Inflammatory macrophage treated with lipopolysaccharide for 4 hours (primary cell): ENCODE measurements at regions not wholly inside any gene's neighbourhood (a gene's known extent, or its start where the extent isn't known, plus 50 kb on each side); places are given as distances from the start of the nearest gene placed in this dataset.
"Not testable (repeated sequence)": the region's sequence is repeated elsewhere in the genome, so short reads cannot be mapped to it uniquely, and the experiment has no call there.

Experiments
- DNase-seq: peaks from one replicate; pipeline ENCODE4 v3.0.0-alpha.2; 2020

DNA sequence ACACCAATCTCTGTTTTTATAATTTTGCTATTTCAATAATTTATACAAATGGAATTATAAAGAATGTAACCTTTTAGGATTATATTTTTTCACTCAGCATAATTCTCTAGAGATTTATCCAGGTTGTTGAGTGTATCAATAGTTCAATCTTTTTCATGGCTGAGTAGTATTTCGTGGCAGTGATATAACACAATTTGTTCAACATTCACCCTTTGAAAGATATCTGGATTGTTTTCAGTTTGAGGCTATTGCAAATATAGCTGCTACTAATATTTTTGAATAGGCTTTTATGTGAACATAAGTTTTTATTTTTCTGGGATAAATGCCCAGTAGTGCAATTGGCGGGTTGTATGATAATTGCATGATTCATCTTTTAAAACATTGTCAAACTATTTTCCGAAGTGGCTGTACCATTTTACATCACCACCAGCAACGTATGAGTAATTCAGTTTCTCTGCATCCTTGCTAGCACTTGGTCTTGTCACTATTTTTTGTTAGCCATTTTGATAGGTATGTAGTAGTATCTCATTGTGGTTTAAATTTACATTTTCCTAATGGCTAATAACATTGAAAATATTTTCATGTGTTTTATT, 55.6 kb upstream of the ABCD3 start:
- DNase-seq: no peak

GRCh38 chr1:94358630-94359599, 59.3 kb upstream of the ABCD3 start:
- no peak for DNase-seq

- no peak for DNase-seq
These were observed 60.5 kb upstream of the ABCD3 start for GRCh38 chr1:94357661-94358060.

GRCh38 chr1:94355485-94355980, 62.7 kb upstream of the ABCD3 start:
- DNase-seq: no peak

DNA sequence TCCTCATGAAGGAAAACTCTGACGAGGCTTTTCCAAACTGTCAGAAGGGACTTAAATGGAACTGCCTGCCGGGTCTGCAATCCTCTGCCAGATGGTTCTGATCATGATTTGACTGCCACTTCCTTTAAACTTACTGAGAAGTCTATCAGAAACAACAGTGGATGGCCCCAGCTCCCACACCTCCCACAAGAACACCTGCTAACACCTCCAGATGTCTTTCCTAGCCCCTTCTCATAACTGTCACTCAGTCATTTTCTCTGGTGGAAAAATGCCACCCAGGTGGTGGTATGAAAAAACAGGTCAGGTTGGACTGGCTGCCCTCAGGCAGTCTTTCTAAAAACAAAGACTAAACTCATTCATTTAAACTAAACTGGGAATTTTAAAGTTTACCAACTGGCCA, 66.7 kb upstream of the ABCD3 start:
- DNase-seq: no peak

- no peak for DNase-seq
These were observed 67.8 kb upstream of the ABCD3 start for GRCh38 chr1:94350350-94350924.

DNA sequence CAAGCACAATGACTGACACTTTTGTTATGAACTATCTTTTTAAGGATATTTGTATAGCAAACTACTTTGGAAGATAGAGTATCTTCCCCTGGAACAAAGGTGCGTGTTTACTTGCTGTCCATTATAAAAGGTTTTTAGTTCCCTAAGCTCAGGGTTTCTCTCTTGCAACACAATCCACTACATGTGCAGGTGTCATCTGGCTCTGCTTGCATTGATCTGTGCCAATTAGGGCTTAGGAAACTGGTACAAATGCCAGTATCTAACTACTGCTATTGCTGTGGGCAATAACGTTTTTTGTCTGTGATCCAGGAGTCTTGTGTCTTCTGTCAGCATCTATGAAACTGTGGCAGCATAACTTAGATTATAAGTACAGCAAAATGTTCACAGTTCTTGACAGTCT, 68.3 kb upstream of the ABCD3 start:
- no peak for DNase-seq

GRCh38 chr1:94348386-94348785, 69.8 kb upstream of the ABCD3 start:
- DNase-seq: not testable (repeated sequence)

DNA sequence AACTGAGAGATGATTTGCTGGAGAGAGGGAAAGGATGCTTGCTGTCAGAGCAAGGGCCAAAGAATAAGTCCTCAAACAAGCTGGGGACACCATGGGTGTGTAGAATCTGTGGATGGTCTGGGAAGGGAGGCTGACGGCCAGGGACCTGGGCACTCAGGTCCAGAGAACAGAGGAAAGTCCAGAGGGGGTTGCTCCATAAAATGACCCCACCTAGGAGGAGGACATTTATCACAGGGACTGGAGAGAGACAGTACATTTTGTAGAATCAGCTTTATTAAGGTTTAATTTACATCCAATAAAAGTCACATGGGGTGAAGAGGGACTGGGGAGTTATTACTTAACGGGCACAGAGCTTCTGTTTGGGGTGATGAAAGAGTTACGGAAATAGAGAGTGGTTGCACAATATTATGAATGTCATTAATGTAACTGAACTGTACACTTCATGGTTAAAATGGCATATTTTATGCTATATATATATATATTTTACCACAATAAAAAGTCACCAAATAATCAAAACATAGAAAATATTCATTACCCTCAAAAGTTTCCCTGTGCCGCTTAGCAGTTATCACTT, 73.0 kb upstream of the ABCD3 start:
- DNase-seq: peak; percentile 72

DNA sequence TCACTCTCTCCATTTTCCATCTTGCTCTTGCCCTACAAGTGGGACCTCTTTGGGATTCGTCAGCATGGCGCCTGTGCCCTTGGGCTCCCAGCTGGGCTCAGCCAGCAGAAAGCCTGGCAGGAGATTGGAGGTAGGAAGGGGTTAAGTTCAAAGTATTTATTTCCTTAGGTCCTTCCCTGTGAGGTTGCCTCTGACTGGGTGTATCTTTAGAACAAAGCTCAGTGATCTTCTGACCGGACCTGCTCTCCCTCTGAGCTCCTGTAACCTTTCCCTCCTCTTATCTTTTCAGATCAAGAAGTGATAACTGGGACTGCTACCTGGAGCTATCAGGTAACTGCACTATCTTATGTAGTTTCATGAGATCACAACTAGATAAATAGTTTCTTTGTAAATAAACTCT, 75.8 kb upstream of the ABCD3 start:
- no peak for DNase-seq

- DNase-seq: peak; percentile 25
These were observed 78.8 kb upstream of the ABCD3 start for GRCh38 chr1:94339206-94339927.

DNA sequence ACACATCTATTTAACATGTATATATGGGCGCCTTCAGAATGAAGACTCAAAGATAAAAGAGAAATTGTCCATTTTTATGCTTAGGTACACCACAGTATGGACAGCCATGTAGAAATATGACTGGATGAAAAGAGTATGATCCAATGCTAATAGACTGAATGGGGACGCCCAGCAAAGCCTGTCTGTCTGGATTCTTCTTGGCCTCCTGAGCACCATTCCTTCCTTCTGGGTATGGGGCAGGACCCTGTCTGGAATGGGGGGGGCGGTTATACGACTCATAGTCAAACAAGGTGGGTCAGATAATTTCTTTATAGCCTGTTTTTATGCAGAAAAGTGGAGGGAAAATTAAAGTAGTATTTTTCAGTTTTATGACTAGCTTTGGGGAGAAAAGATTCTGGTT, 81.2 kb upstream of the ABCD3 start:
- DNase-seq: no peak

- peak; percentile 77 for DNase-seq
These were observed 82.2 kb upstream of the ABCD3 start for GRCh38 chr1:94335950-94336349.

GRCh38 chr1:94335447-94335846, 82.7 kb upstream of the ABCD3 start:
- no peak for DNase-seq

DNA sequence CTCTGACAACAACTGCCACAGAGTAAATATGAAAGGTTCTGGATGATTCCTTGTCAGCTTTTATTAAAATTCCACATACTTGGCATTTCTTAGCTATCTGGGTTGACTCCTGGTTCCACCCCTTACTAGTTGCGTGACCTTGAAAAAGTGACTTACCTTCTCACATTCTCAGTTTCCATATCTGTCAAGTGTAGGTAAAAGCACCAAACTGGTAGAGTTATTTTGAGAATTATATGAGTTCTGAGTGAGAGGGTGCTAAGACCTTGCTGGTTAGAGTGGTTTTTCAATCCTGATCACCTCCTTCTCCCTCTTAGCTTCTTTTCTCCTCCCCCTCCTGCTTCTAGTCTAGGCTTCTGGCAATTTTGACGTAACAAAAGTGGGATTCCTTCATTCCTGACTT, 83.4 kb upstream of the ABCD3 start:
- DNase-seq: no peak

GRCh38 chr1:94332952-94333351, 85.2 kb upstream of the ABCD3 start:
- DNase-seq: no peak

- no peak for DNase-seq
These were observed 85.7 kb upstream of the ABCD3 start for GRCh38 chr1:94332516-94332915.

GRCh38 chr1:94329986-94330385, 88.2 kb upstream of the ABCD3 start:
- no peak for DNase-seq

- DNase-seq: no peak
These were observed 88.9 kb upstream of the ABCD3 start for GRCh38 chr1:94329276-94329675.

- no peak for DNase-seq
These were observed 89.8 kb upstream of the ARHGAP29 start for GRCh38 chr1:94327001-94327690.

- no peak for DNase-seq
These were observed 88.9 kb upstream of the ARHGAP29 start for GRCh38 chr1:94326329-94326728.
